Fibroblast of lung (primary cell): ENCODE measurements at regions not wholly inside any gene's neighbourhood (a gene's known extent, or its start where the extent isn't known, plus 50 kb on each side); places are given as distances from the start of the nearest gene placed in this dataset.

Experiments
- DNase-seq, 2 donors: peaks; one replicate each; pipeline versions ENCODE4 v3.0.0 to v3.0.0-alpha.2; 2010; ENCODE audit warnings: low read depth in 2 of 2
- H2AFZ ChIP-seq: 2 replicates; pipeline ENCODE4 v1.5.1; 2012; ENCODE audit warnings: low read length, control low read depth, inconsistent platforms
- H3K27ac ChIP-seq: 2 replicates; pipeline ENCODE4 v1.5.1; 2011; ENCODE audit warnings: low read length, control low read depth; ENCODE audit not compliant: insufficient read depth
- H3K27me3 ChIP-seq: 2 replicates; pipeline ENCODE4 v1.5.1; 2011; ENCODE audit warnings: mild to moderate bottlenecking, low read length; ENCODE audit not compliant: control insufficient read depth, insufficient read depth
- H3K36me3 ChIP-seq: 2 replicates; pipeline ENCODE4 v1.5.1; 2011; ENCODE audit warnings: low read length; ENCODE audit not compliant: control insufficient read depth, insufficient read depth
- H3K4me1 ChIP-seq: 2 replicates; pipeline ENCODE4 v1.5.1; 2011; ENCODE audit warnings: low read length; ENCODE audit not compliant: control insufficient read depth, insufficient read depth; ENCODE audit errors: extremely low read depth
- H3K4me2 ChIP-seq: 2 replicates; pipeline ENCODE4 v1.5.1; 2011; ENCODE audit warnings: low read length, control low read depth; ENCODE audit not compliant: insufficient read depth; ENCODE audit errors: extremely low read depth
- H3K4me3 ChIP-seq, 4 experiments: fragments of 200-600 bp in 1 of 4; sonication (generic) in 1 of 4; replicated peaks in 1 of 4; 2 replicates each; pipeline ENCODE4 v1.5.1; 2011 to 2016; ENCODE audit warnings: low read length in 4 of 4, low read depth in 3 of 4, mild to moderate bottlenecking in 3 of 4, control low read depth in 2 of 4, inconsistent platforms in 1 of 4, mixed read lengths in 1 of 4; ENCODE audit not compliant: insufficient read depth in 1 of 4; ENCODE audit errors: control extremely low read depth in 1 of 4
- H3K79me2 ChIP-seq: 2 replicates; pipeline ENCODE4 v1.5.1; 2012; ENCODE audit warnings: mild to moderate bottlenecking, low read length, inconsistent platforms; ENCODE audit not compliant: control insufficient read depth, insufficient read depth
- H3K9ac ChIP-seq: 2 replicates; pipeline ENCODE4 v1.5.1; 2011; ENCODE audit warnings: mild to moderate bottlenecking, low read length, control low read depth; ENCODE audit not compliant: insufficient read depth
- H3K9me3 ChIP-seq: 2 replicates; pipeline ENCODE4 v1.5.1; 2012; ENCODE audit warnings: low read depth, low read length; ENCODE audit not compliant: control insufficient read depth, insufficient read depth
- H4K20me1 ChIP-seq: 2 replicates; pipeline ENCODE4 v1.5.1; 2011; ENCODE audit warnings: low read length; ENCODE audit not compliant: control insufficient read depth, insufficient read depth; ENCODE audit errors: extremely low read depth
- CTCF ChIP-seq, 2 donors: IDR thresholded peaks in 1 of 2; conservative IDR thresholded peaks in 1 of 2; 1 replicate in 1 of 2; 2 replicates in 1 of 2; pipeline ENCODE4 v1.5.1; 2011 to 2012; ENCODE audit warnings: low read length in 2 of 2, control low read depth in 1 of 2, inconsistent platforms in 1 of 2, low read depth in 1 of 2, mild to moderate bottlenecking in 1 of 2
- EZH2 ChIP-seq: IDR thresholded peaks from 2 replicates; pipeline ENCODE4 v1.5.1; 2012; ENCODE audit warnings: low read length, control low read depth, mild to moderate bottlenecking; ENCODE audit errors: missing control alignments

DNA sequence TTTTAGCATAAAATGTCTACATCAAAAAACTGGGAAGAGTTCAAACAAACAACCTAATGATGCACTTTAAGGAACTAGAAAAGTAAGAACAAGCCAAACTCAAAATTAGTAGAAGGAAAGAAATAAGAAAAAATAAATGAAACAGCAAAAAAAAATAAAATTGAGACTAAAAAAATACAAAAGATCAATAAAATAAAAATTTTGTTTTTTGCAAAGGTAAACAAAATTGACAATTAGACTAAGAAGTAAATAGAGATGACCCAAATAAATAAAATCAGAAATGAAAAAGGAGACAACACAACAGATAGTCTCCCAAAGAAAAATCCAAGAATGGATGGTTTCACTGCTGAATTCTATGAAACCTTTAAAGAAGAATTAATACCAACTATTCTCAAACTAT is 89.6 kb upstream of the MME start:
- Histone ChIP-seq H3K27ac (no peak overlapping the region), H3K79me2 (no peaks in the 10 kb centered on the region)
- no peak for TF ChIP-seq CTCF (conservative IDR thresholded peaks at IDR 0.05 in 1 of 2, IDR thresholded peaks at IDR 0.05 in 1 of 2; ENCODE audit: low read depth in 1 of 2, low read length in 2 of 2)
- no peak for TF ChIP-seq EZH2

GRCh38 chr3:154987846-154988245 is 92.3 kb upstream of the MME start:
- DNase-seq = no peak
- Histone ChIP-seq H3K4me3 (no peak overlapping the region), H3K4me1 (no peaks in the 10 kb centered on the region), H3K79me2 (no peaks in the 10 kb centered on the region), H2AFZ (no peak overlapping the region), H3K9me3 (no peaks in the 10 kb centered on the region), H4K20me1 (no peaks in the 10 kb centered on the region), H3K36me3 (no peaks in the 10 kb centered on the region), H3K9ac (no peak overlapping the region), H3K27me3 (no peaks in the 10 kb centered on the region), H3K4me2 (no peak overlapping the region), H3K27ac (no peak overlapping the region)
- TF ChIP-seq CTCF (conservative IDR thresholded peaks at IDR 0.05 in 1 of 2, IDR thresholded peaks at IDR 0.05 in 1 of 2; ENCODE audit: low read depth in 1 of 2, low read length in 2 of 2) (no peak), EZH2 (no peak)

More for the DNA sequence above, 89.6 kb upstream of the MME start:
- Histone ChIP-seq H3K9me3 (no peaks in the 10 kb centered on the region), H3K9ac (no peak overlapping the region), H4K20me1 (no peaks in the 10 kb centered on the region), H3K27me3 (no peaks in the 10 kb centered on the region), H3K4me2 (no peak overlapping the region), H2AFZ (no peak overlapping the region), H3K36me3 (no peaks in the 10 kb centered on the region), H3K4me1 (no peaks in the 10 kb centered on the region), H3K4me3 (no peak overlapping the region)
- DNase-seq = no peak

- H3K36me3 ChIP-seq = no peaks in the 10 kb centered on the region
- H3K4me1 ChIP-seq = no peaks in the 10 kb centered on the region
- no peak overlapping the region for H2AFZ ChIP-seq
- H3K79me2 ChIP-seq = no peaks in the 10 kb centered on the region
- H4K20me1 ChIP-seq = no peaks in the 10 kb centered on the region
- H3K4me2 ChIP-seq = no peak overlapping the region
- H3K9ac ChIP-seq = no peak overlapping the region
- TF ChIP-seq EZH2 (no peak), CTCF (conservative IDR thresholded peaks at IDR 0.05 in 1 of 2, IDR thresholded peaks at IDR 0.05 in 1 of 2; ENCODE audit: low read depth in 1 of 2, low read length in 2 of 2) (no peak)
- no peaks in the 10 kb centered on the region for H3K9me3 ChIP-seq
- no peak overlapping the region for H3K27ac ChIP-seq
- H3K27me3 ChIP-seq = no peaks in the 10 kb centered on the region
- H3K4me3 ChIP-seq = no peak overlapping the region
- DNase-seq = no peak
Measured at GRCh38 chr3:154981664-154982063, 98.5 kb upstream of the MME start.
